ENCODE measurements at regions not wholly inside any gene's neighbourhood (a gene's known extent, or its start where the extent isn't known, plus 50 kb on each side); places are given as distances from the start of the nearest gene placed in this dataset.

DNA sequence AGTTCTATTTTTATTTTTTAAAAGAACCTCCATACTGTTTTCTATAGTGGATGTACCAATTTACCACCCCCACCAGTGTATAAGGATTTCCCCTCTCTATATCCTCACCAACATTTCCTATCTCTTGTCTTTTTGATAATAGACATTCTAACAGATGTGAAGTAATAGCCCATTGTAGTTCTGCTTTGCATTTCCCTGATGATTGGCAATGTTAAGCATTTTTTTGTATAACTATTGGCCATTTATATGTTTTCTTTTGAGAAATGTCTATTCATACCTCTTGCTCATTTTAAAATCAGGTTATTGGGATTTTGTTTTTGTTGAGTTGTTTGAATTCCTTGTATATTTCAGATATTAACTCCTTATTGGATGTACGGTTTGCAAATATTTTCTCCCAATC, 251.1 kb upstream of the HTR2C start:
- no peak for DNase-seq (ENCODE audit: low read depth)
- in situ Hi-C loops (cut with HindIII; ENCODE audit: low pct_unique_long_range_greater_than_20kb, low sequenced_read_pairs), result no loop called here

DNA sequence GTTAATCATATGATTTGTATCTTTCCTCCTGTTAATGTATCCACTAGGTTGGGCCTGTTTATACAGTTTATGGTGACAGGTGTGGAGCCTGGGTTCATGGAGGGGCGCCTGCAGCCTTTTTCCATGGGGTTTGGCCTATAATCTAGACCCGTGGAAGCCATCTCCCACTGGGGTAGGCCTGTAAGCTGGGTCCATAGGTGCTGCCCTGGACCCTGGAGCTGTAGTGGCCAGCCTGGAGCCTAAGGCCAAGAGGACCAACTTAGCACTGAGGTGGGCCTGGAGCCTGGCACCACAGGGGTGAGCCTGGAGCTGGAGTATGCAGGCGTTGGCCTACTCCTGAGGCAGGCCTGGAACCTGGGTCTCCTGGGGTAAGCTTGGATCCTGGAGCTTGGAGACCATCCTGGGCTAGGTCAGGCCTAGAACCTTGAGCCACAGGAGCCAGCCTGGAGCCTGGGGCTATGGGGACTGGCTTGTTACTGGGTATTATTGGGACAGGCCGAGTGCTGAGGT, 249.4 kb upstream of the HTR2C start:
- no peak for DNase-seq (ENCODE audit: low read depth)
- in situ Hi-C loops (cut with HindIII; ENCODE audit: low pct_unique_long_range_greater_than_20kb, low sequenced_read_pairs), result no loop called here

DNA sequence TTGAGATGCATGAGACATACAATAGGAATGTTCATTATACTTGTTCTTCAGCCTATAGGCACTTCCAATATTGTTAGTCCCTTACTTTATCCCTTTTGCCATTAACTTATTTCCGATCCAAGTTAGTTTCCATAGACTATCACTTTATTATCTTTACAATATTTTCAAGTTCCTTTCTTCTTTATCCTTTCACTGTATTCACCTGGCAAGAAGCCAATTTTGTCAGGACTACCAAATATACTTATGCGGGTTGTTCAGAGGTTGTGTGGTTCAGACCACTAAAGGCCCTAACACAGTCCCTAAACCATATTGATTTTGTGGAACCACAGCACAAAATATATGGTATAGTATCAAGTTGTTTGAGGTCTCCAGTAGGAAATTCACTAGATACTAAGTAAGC, 245.0 kb upstream of the HTR2C start:
- in situ Hi-C loops (cut with HindIII; ENCODE audit: low pct_unique_long_range_greater_than_20kb, low sequenced_read_pairs), result no loop called here
- DNase-seq (ENCODE audit: low read depth), result no peak

DNA sequence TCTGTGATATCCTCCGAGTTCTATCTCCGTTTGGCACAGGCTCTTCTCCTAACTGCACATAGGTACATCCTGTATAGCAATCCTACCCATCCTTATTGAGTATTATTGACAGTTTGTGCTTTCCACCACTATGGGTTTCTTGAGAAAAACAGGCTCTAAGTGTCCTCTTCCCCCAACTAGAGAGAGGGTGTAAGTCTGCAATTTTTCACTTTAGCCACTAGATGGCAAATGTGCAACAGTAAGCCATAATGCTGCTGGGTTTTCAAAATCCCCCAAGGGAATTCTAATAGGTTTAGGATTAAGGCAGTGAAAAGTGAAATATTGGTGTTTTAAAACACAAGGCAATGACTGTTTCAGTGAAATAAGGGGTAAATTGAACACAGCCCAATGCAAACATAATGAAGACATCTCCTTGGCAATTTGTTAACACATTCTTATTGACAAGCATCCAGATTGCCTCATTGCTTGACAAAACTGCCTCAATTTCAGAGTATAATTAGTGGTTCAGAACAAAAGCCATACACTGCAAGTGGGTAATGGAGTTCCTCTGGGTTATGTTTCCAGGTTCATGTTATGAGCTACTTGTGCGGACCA, 239.0 kb upstream of the HTR2C start:
- peak; percentile 1 for DNase-seq (ENCODE audit: low read depth)
- in situ Hi-C loops (cut with HindIII; ENCODE audit: low pct_unique_long_range_greater_than_20kb, low sequenced_read_pairs), result no loop called here

DNA sequence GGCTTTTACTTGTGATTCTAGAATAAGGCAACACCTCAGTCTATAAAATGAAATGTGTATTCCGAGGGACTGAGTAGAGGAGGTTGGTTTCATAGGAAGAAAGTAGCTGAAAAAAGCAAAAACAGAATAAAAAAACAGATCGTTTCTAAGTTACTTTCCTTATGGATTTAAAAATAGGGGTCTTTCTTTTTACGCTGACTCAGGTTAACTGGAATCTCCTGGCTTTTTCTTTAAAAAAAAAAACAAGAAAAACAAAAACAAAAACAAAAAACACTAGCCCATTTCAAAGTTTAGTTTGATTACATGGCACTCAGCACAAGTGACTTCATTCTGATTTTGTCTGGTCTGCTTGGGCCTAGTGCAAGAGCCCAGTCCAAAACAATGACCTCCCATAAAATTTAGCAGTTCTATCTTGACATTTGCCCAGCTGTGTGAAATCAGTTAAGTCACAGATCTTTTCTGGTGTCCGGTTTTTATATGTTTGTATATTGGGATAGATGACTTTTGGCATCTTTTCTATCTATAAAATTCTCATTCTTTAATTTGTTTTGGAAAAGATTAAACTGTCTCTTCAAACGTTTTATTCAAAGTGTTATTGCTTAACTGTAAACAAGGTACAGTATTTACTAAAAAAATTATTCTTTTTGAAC, 222.7 kb upstream of the HTR2C start:
- DNase-seq (ENCODE audit: low read depth), result no peak
- in situ Hi-C loops (cut with HindIII; ENCODE audit: low pct_unique_long_range_greater_than_20kb, low sequenced_read_pairs), result no loop called here

DNA sequence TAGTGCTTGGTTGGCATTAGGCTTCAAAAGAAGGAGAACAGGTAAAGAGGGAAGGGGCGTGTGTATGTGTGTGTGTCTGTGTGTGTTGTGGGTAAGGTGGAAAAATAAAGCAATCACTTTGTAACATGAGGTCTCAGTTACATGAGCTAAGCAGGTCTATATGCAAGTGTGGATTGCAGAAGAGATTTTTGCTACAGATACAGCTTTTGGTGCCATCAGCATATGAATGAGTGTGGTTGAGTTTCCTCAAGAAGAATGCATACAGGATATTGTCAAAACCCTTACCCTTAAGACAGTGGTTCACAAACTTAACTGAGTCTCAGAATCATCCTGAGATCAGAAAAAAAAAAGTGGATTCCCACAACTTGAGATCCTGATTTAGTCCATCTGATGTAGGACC, 220.5 kb upstream of the HTR2C start:
- DNase-seq (ENCODE audit: low read depth), result no peak
- in situ Hi-C loops (cut with HindIII; ENCODE audit: low pct_unique_long_range_greater_than_20kb, low sequenced_read_pairs), result no loop called here

DNA sequence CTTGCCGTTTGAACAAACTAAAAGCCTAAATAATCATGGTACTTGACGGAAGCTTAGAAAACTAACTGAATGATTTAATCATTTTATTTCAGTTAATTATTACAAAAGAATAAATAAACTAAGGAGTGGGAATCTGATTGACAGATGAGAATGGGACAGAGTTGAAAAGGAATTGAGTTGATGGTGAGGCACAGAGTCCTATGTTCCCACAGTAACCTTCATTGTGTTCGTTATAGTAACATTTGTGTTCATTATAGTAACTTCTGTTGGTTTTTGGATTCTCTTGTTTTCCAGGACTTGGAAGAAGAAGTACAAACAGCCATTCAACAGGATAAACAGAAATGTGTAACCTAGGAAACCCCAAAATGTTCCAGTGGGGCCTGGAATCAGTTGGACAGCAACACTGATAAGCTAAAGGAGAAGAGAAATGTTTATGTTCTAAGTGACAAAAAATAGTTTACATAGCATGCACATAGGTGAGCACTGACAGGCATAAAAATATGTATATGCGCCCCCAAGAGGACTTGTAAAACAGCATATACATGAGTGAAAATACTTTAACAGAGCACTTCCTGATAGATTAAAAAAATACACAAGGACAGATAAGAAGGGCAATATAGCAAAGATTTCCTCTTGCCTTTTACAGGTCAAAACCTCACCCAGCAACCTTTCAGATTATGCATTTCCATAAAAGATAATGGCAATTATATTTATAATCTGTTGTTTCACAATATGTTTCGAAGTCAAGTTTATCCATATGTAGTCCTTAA, 218.6 kb upstream of the HTR2C start:
- in situ Hi-C loops (cut with HindIII; ENCODE audit: low pct_unique_long_range_greater_than_20kb, low sequenced_read_pairs), result no loop called here
- DNase-seq (ENCODE audit: low read depth), result no peak

DNA sequence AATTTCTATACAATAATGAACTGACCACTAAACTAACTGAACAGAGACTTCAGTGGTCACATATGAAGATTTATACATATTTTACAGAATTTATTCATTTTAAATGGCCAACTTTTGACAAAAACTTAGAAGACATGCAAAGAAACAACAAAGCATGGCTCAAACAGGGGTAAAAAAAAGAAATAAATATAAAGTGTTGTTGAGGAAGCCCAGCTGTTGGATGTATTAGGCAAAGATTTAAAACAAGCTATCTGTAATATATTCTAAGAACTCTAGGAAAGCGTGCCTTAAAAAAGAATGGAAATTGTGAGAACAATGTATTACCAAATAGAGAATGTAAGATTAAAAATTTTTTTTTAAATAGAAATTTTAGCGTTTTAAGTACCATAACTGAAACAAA, 210.9 kb upstream of the HTR2C start:
- DNase-seq (ENCODE audit: low read depth), result no peak
- in situ Hi-C loops (cut with HindIII; ENCODE audit: low pct_unique_long_range_greater_than_20kb, low sequenced_read_pairs), result no loop called here

DNA sequence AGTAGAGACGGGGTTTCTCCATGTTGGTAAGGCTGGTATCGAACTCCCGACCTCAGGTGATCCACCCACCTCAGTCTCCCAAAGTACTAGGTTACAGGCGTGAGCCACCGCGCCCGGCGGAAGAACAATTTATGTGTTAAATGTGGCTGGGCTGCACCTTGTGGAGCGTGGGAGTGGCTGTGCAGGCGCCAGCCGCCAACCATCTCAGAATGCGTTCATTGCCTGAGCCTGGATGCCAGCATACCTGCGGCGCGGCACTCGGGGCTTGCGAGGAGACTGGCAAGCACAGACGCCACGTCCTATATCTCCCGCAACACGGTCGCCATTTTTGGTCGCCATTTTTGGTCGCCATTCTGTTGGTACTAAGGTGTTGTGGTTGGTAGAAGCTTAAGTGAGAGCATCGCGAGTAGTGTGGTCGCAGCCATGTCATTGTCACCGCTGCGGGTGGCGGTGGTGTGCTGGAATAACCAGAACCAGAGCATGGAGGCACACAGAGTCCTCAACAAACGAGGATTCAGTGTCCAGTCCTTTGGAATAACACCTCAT, 193.6 kb upstream of the HTR2C start:
- DNase-seq (ENCODE audit: low read depth), result no peak
- in situ Hi-C loops (cut with HindIII; ENCODE audit: low pct_unique_long_range_greater_than_20kb, low sequenced_read_pairs), result no loop called here

Measured in Caki2 (cell line).